Upper lobe of left lung (tissue), 4 donors: ENCODE measurements at regions not wholly inside any gene's neighbourhood (a gene's known extent, or its start where the extent isn't known, plus 50 kb on each side); places are given as distances from the start of the nearest gene placed in this dataset.

Experiments
- CTCF ChIP-seq, 6 experiments: fragments of 450-650 bp in 4 of 6; fragments of 200-600 bp in 2 of 6; sonication (generic) in 2 of 6; IDR thresholded peaks; one replicate each; pipeline ENCODE4 v1.5.1; 2016 to 2019; ENCODE audit warnings: antibody characterized with exemption in 6 of 6
- EP300 ChIP-seq, 4 donors: sonication (generic); formaldehyde crosslinking; IDR thresholded peaks; one replicate each; pipeline ENCODE4 v1.5.1; 2017; ENCODE audit warnings: antibody characterized with exemption in 4 of 4, control low read depth in 2 of 4
- POLR2A ChIP-seq, 4 donors: fragments of 450-650 bp; IDR thresholded peaks; one replicate each; pipeline ENCODE4 v1.5.1; 2016 to 2017; ENCODE audit warnings: antibody characterized with exemption in 4 of 4, mild to moderate bottlenecking in 2 of 4
- POLR2AphosphoS5 ChIP-seq, 2 donors: sonication (generic); formaldehyde crosslinking; IDR thresholded peaks; one replicate each; pipeline ENCODE4 v1.5.1; 2017; ENCODE audit warnings: antibody characterized with exemption in 2 of 2

- TF ChIP-seq POLR2A (IDR thresholded peaks at IDR 0.05): no peak
- TF ChIP-seq CTCF (IDR thresholded peaks at IDR 0.05): no peak
- TF ChIP-seq POLR2AphosphoS5 (IDR thresholded peaks at IDR 0.05): no peak
- TF ChIP-seq EP300 (IDR thresholded peaks at IDR 0.05): no peak
Observed at GRCh38 chr2:192327576-192327975, 132.8 kb upstream of the TMEFF2 start.
